Stromal cell of bone marrow (primary cell): ENCODE measurements at regions not wholly inside any gene's neighbourhood (a gene's known extent, or its start where the extent isn't known, plus 50 kb on each side); places are given as distances from the start of the nearest gene placed in this dataset.
"Not testable (repeated sequence)": the region's sequence is repeated elsewhere in the genome, so short reads cannot be mapped to it uniquely, and the experiment has no call there.

Source experiments
- DNase-seq: peaks from one replicate; pipeline ENCODE4 v3.0.0-alpha.2; 2012; ENCODE audit warnings: low read depth

DNA sequence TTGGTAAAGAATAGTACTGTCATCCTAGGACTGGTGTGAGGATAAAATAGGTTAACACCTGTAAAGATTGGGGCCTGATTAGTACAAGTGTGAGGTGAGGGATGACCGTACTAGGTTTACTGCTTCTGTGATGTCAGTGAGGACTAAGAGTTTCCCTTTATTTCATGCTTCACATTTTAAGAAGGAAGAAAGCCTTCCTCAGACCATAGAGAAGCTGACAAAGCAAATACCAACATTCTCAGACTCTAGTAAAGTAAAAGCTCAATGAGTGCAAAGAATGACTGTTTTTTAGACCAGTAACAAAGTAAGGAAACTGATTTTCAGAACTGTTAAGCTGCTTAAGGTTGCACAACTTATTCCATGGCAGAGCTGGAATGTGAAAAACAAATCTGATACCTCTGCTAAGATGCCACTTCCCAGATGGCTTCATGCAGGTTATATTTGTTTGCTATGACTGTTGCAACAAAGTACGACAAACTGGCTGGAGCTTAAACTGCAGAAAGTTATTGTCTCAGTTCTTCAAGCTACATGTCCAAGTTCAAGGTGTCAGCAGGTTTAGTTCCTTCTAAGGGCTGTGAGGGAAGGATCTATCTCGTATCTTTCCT, 354.9 kb downstream of the RSL24D1 start:
- DNase-seq, result no peak

DNA sequence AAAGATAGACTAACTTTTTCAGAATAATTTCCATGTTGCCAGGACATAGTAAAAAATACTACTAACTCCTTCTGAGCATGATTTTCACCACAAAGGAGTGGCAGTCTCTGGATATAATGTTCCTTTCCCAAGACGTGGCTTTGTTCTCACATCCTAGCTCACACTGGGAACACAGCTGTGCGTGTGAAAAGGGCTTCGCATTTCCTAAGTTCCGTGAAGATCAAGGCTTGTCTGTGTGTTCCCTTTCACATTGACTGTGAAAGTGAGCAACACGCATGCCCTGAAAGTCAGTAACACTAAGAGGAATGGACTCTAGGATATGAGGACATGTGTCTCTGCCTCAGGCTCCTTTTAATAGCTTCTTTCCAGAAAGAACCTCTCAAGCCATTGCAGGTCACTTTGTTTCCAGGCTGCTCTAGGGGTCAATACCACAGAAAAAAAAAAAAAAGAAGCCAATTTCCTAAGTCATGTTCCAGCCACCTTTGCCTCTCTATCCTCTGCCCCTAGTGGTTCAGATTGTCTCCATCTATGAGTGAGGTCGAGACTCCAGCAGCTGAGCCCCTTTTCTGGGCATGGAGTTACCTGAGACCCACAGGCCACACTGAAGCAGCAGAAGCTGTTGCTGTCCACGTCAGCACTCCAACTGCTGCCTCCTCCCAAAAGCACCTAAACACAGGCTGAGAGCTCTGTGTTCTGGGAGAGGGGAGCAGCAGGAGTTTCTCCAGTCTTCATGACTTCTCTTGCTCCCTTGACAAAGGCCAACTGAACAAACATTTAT, 355.9 kb downstream of the RSL24D1 start:
- DNase-seq, result no peak

DNA sequence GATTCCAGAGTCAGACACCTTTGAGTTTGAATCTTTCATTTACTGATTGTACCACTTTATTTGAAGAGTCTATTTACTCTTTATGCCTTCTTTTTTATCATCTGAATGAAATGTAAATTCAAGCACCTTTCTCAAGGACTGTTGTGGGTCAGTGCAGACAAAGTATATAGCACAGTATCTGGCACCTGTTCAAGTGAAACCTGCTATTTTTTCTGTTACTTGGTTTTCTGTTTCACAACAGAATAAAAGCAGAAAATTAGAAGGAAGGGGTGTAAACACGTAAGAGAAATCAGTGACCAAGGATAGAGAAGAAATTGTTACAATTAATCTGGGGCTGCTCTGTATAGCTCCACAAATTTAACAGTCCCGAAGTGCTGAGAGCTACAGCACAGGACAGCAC, 357.4 kb downstream of the RSL24D1 start:
- no peak for DNase-seq

DNA sequence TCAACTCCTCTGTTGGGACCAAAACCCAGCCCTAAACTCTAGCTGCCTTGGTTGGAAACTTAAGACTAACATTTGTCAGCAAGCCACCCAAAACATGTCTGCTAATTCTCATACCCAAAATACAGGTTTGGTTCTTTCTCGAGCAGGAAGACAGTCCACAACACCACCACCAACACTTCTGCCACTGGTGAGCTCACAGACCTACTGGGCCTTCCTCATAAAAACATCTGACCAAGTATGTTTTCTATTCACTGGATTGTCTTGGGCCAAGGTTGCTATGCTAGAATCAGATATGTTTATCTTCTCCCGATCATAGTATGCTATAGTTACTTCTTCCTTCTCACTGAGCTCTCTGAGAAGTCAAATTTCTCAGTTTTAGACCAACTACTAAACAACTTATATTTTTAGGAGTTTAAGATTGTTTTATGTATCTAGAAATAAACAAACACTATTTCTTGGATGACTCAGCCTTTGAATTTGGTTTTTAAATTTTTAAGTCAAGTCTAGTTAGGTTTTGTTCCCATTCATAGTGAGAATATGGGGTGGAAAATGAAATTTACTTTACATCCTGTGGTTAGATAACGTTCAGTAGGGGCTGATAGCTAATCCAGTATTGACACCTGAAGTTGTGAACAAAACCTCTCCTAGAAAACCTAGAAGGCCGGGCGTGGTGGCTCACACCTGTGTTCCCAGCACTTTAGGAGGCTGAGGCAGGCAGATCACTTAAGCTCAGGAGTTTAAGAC, 360.5 kb downstream of the RSL24D1 start:
- DNase-seq, result no peak

DNA sequence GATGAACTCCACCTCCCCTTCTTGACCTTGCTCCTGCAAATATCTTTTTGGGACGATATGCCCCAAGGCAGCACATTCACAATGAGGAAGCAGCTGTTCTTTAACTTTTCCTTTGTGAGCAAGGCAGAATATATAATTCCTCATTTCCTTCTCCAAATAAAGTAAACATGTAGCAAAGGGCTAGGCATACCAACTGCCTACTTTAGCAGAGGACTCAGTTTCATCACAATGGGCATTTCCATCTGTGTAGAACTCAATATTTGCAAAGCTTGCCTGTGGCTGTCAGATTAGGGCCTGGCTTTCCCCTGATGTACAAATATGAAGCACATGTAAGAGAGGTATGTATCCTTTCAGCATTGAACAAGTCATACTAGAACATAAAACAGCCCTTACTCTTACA, 366.9 kb downstream of the RSL24D1 start:
- no peak for DNase-seq

DNA sequence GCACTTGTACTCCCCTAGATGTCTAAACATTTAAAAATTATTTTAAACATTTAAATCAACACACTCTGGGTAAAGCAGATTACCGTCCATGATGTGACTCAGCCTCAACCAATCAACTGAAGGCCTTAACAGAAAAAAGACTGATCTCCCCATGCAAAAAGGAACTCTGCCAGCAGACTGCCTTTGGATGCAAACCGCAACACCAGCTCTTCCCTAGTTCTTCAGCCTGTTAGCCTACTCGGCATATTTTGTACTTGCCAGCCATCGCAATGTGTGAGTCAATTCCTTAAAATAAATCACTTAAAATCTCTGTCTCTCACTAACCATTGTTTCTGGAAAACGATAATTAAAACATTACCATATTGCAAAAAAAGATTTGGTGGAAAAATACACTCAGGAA, 375.9 kb downstream of the RSL24D1 start:
- no peak for DNase-seq

DNA sequence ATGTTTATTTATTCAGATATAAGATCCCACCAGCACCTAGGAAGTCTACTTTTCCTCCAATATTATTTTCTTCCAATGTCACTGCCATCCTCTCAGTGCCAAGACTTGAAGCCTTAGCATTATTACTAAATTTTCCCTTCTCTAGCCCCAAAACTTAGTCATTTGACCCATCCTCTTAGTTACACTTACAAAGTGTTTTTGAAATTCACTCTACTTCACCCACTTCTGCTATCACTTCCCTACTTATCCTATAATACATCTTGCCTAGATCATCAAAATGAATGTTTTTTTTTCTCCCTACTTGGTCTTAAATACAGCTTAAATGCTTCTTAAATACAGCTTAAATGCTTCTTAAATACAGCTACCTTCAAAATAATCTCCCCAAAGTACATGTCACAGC, 376.6 kb downstream of the RSL24D1 start:
- no peak for DNase-seq

DNA sequence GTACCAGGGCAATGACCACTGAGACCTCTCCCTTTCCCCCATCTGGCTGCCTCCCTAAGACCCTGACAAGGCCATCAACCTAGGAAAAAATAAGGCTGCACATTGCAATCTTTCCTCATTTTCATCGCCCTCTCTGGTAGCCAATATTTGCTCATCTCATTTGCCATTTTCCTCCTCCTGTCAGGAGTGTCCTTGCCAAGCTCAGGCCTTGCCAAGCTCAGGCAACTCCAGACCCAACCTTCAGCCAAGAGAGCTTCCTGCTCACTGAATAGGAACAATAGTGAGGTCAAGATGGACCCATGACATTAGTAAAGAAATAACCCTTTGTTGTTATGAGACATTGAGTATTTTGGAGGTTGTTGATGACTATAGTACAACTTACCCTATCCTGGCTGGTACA, 380.3 kb downstream of the RSL24D1 start:
- DNase-seq, result no peak

DNA sequence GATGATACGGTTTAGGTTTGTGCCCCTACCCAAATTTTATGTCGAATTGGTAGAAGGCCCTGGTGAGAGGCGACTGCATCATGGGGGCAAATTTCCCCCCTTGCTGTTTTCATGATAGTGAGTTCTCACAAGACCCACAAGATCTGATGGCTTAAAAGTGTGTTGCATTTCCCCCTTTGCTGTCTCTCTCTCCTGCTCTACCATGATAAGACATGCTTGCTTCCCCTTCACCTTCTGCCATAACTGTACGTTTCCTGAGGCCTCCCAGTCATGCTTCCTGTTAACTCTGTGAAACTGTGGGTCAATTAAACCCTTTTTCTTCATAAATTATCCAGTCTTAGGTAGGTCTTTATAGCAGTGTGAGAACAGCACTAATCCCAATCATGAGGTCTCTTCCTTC, 381.2 kb downstream of the RSL24D1 start:
- no peak for DNase-seq

DNA sequence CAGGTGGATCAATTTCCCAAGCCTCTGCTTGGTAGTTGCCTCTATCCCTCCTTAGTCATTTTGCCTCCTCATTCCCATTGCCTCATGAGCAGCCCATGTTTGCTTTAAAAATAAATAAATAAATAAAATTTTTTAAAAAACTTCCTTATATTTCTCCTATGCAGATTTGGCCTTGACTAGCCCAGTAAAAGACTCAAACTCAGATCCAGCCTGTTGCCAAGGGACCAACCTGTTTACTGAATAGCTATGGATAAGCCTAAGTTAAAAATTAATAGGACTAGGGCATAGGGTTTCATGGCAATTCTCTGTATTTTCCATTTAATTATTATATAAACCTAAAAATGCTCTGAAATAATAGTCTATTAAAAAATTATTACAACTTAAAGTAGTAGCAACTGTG, 384.4 kb downstream of the RSL24D1 start:
- DNase-seq, result no peak

DNA sequence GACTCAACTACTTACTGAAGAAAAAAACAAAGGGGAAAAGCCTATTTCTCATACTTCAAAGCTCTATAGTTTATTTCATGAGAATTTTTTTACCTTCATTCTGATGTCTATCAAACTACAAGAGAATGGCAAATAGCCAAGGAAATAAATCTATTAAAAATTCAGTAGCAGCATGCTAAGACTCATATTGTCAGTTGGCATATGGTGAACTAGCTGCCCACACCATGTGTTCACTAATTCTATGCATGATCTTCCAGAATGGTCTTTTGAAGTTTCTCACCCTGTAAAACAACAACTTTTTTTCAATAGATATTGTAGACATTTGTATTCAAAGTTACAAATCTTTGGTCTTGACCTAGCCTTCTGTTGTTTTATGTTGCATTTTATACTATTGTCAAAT, 386.2 kb downstream of the RSL24D1 start:
- DNase-seq, result no peak

DNA sequence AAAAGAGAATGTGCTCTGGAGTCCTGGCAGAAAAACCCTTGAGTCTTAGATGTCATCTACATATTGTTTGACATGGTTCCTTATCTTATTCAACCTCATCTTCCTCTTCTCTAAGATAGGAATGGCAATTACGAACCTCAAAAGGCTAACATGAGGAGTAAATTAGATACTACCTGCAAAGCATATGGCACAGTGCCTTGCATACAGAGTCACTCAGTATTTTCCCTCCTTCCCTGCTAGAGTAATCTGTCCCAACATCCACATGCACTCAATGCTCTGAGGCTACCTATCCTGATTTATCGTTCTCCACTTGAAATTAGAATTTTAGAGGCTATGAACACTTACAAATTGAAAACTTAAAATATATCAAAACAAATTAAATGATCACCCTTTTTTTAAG, 386.7 kb downstream of the RSL24D1 start:
- no peak for DNase-seq

DNA sequence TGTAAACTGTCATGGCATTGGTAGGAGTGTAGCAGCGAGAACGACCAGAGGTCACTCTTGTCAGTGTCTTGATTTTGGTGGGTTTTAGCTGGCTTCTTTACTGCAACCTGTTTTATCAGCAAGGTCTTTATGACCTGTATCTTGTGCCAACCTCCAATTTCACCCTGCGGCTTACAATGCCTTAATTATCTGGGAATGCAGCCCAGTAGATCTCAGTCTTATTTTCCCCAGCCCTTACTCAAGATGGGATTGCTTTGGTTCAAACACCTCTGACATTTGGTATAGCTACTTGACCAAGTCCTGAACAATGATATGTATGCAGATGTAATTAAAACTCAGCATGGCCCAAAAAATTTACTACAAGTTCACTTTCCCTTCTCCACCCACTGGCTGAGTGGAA, 388.4 kb downstream of the RSL24D1 start:
- no peak for DNase-seq

DNA sequence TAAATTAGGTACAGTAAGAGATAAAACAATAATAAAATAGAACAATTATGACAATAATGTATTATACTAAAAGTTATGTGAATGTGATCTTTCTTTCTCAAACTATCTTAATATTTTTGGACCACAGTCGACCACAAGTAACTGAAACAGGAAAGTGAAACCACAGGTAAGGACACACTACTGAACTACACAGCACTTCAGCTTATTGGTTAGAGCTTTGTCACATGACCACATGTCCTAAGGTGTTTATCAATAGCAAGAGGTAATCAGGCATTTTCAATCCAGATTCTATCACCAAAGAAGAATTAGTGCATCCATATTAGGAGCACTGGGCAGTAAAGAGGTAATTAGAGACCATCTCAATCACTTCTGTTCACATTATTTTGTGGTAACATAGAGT, 392.8 kb downstream of the RSL24D1 start:
- DNase-seq, result no peak

DNA sequence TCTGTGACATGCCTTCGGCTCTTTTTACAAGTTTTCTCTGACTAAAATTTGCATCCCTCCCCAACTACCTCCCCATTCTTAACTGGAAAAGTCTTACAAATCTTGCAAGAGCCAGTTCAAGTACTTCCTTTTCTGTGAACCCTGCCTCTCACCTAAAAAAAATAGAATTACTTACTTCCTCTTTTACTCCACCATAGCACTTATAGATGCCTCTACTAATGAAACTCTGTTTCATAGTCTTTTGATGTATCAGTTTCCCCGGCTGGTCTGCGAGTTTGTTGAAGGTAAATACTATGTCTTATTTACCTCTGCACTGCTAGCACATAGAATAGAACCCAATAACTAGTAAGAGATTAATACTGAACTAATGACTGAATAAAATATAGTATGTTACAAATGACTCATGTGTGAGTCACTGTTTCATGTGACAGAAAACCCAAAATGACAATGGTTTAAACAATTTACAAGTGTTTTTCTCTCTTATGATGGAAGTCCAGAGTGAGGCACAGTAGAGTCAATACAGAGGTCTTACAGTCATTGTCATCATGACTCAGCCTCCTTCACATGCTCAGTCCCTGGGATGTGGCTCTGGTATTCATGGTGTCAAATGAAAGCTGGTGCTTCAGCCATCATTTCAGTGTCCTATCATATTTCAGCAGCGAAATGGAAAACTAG, 393.5 kb downstream of the RSL24D1 start:
- DNase-seq, result peak; percentile 8

DNA sequence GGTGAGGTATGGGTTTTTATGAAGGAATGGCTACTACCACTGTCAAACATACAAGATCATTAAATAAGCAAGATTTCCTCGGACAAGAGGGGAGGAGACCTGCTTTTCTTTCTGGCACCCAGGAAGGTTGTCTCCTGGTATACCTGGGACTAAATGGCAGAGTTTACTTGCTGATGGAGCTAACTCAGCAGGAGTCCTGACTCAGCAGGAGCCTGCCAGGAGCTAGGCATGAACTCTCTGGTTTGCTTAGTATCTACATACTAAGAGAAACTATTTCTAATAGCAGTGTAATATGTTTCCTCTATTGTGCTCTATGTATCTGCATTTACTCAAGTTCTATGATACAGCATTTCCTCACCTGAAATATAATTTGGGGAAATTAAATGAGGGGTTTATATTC, 404.2 kb downstream of the RSL24D1 start:
- DNase-seq, result no peak

DNA sequence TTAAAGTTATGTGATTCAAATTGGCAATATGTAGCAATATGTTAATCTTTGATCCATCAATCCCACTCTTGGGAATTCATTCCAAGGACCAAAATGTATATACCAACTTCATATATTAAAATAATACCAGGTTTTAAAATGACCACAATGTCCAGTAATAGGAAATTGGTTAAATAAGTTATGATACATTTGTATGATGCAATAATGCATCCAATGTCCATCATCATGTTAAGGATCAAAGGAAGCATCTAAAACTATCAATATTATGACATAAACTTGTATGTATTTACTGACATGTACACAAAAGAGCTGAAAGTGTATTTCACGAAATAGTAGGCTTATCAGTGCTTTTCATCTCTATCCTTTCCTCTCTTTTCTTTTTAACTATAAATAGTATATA, 406.0 kb downstream of the RSL24D1 start:
- DNase-seq, result no peak

DNA sequence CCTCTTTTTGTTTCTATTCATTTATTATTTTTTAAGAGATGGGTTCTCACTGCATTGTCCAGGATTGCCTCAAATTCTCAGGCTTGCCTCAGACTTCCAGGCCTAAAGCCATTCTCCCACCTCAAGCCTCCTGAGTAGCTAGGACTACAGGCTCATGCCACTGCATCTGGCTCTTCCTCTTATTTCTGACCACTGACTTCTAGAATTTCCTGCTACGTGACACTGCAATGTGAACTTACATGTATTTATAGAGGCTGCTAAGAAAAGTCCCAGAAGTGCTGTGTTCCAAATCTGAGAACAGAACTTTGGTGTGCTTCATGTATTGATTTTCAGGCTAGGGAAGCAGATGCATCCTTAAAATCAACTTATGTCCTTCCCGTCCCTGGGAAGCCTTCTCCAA, 407.4 kb downstream of the RSL24D1 start:
- DNase-seq, result no peak

DNA sequence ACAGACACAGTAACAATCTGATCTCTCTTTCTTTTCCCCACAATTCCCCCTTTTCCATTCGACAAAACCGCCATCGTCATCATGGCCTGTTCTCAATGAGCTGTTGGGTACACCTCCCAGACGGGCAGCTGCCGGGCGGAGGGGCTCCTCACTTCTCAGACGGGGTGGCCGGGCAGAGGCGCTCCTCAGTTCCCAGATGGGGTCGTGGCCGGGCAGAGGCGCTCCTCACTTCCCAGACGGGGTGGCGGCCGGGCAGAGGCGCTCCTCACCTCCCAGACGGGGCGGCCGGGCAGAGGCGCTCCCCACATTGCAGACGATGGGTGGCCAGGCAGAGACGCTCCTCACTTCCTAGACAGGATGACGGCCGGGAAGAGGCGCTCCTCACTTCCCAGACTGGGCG, 415.5 kb downstream of the RSL24D1 start:
- not testable (repeated sequence) for DNase-seq

DNA sequence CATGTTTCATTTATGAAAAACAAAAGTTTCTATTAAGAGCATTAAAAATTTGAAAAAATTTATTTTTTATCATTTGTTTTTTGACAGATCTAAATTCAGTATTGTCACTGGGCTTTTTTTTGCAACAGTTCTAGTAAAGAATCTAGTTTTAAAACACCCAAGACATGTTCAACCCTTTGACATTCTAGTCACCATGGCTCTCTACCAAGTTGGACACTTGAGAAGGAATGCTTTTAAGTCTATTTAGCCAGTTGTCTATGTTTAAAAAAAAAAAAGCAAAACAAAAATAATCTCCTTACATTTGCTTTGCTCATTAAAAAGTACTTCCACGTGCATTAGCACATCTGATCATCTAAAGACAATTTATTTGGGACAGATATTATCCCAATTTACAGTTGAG, 417.5 kb downstream of the RSL24D1 start:
- no peak for DNase-seq

DNA sequence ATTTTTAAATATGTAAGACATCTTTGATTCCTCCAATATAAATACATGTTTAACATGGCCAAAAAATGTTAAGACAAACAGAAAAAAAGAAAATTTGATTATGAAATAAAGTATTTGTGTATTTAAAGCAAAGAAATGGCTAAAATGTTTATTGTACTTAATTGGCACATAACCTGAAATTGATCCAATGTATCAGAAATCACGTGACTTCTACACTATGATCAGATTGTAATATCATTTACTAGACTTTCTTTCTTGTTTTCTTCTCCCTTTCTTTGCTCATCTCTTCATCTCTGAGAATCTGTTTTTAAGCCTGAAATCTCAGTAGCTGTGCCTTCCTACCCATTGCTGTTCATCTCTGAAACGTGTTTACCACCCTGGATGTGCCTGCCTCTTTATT, 420.3 kb downstream of the RSL24D1 start:
- DNase-seq, result no peak

DNA sequence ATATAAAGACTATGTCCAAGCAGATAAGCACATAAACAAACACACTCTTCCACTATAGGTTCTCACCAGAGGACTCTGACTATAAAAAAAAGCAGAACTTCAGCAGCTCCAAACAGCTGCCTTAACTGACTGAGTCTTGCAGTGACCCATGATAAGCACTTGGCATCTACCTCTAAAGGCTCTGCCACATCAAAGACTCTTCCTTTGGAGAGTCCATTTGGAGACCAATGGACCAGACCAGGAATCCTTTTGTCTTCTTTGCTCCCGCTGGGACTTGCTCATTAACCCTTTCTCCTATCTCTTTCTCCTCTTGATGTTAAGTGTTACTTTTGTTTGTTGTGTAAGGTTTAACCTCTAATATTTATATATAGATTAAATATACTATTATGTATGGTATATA, 424.1 kb downstream of the RSL24D1 start:
- DNase-seq, result no peak

DNA sequence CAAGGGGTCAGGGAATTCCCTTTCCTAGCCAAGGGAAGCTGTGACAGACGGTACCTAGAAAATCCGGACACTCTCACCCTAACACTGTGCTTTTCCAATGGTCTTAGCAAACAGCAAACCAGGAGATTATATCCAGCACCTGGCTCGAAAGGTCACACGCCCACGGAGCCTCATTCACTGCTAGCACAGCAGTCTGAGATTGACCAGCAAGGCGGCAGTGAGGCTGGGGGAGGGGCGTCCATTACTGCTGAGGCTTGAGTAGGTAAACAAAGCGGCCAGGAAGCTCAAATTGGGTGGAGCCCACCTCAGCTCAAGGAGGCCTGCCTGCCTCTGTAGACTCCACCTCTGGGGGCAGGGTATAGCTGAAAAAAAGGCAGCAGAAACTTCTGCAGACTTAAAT, 447.3 kb downstream of the RSL24D1 start:
- not testable (repeated sequence) for DNase-seq
